Uterus (tissue), 2 donors: ENCODE measurements at regions not wholly inside any gene's neighbourhood (a gene's known extent, or its start where the extent isn't known, plus 50 kb on each side); places are given as distances from the start of the nearest gene placed in this dataset.

Experiments used
- CTCF ChIP-seq, 4 experiments: fragments of 200-600 bp in 2 of 4; fragments of 450-650 bp in 2 of 4; sonication (generic) in 2 of 4; IDR thresholded peaks; one replicate each; pipeline ENCODE4 v1.5.1; 2016 to 2019; ENCODE audit warnings: antibody characterized with exemption in 4 of 4, mild to moderate bottlenecking in 2 of 4, moderate library complexity in 1 of 4
- POLR2A ChIP-seq, 2 donors: fragments of 450-650 bp; IDR thresholded peaks; one replicate each; pipeline ENCODE4 v1.6.1; 2016; ENCODE audit warnings: antibody characterized with exemption in 2 of 2, mild to moderate bottlenecking in 1 of 2, moderate library complexity in 1 of 2

DNA sequence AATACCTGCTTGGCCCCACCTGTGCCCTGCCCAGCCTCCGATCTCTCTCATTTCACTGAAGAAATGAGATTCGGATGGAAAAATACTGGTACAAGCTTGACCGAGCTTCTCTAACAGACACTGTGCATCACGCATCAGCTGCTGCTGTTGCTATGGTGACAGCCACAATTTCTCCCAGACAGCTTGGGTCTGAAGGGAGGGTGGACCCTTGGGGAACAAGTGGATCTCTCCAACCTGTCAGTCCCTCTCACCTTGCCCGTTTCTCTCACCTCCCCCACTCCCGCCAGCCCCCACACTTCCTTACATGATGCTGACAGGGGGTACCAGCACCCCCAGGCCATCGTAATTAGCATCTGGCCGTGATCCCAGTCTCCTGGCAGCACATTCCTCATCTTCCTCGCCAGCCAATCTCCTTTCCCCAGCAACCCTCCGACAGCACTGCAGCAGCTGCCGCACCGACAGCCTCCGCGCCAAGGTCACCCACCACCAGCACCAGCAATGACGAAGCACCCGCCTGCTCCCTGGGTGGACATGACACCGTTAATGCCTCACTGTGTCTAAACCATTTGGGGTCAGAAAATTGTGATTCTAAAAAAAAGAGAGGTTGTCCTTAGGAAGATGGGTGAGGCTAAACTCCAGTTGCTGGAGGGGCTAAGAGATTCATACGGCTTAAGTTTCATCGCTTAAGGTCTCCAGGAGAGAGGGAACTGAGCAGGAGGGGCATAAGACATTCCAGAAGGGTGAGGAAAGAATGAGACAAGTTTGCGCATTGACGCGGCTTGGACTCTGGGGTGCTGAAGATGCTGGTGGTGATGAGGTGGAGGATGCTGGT, 58.6 kb upstream of the TNRC6A start:
- no peak for TF ChIP-seq CTCF (IDR thresholded peaks at IDR 0.05)
- no peak for TF ChIP-seq POLR2A (IDR thresholded peaks at IDR 0.05)
